WTC11 (cell line): ENCODE measurements at regions not wholly inside any gene's neighbourhood (a gene's known extent, or its start where the extent isn't known, plus 50 kb on each side); places are given as distances from the start of the nearest gene placed in this dataset.

Experiments
- ATAC-seq: fragments of 200-7000 bp; cut with Tn5 transposase; 2 replicates; pipeline ENCODE4 v1.10.0; 2021; ENCODE audit warnings: mild to moderate bottlenecking, moderate library complexity
- CTCF ChIA-PET: fragments of 300-600 bp; sonication (Branson Sonifier 250); formaldehyde crosslinking; loops from one replicate; lab custom pipeline; 2021; ENCODE audit warnings: antibody characterized with exemption; lab: Charles Lee
- POLR2A ChIA-PET: fragments of 350-600 bp; sonication (Branson Sonifier 250); formaldehyde crosslinking; loops from one replicate; lab custom pipeline; 2021; ENCODE audit warnings: antibody characterized with exemption; lab: Charles Lee
- DNase-seq: peaks from one replicate; pipeline ENCODE4 v3.0.0; 2021; ENCODE audit warnings: low spot score
- H3K27ac Mint-ChIP-seq: 2 replicates; pipeline ENCODE4 v1.8.0; 2021; ENCODE audit warnings: mixed read lengths
- H3K27me3 Mint-ChIP-seq: 2 replicates; pipeline ENCODE4 v1.8.0; 2021; ENCODE audit warnings: low read depth, mild to moderate bottlenecking, moderate library complexity, mixed read lengths
- H3K36me3 Mint-ChIP-seq: 2 replicates; pipeline ENCODE4 v1.8.0; 2021; ENCODE audit warnings: mixed read lengths
- H3K4me1 Mint-ChIP-seq: 2 replicates; pipeline ENCODE4 v1.8.0; 2022; ENCODE audit warnings: mixed read lengths
- H3K4me3 Mint-ChIP-seq: 2 replicates; pipeline ENCODE4 v1.8.0; 2021; ENCODE audit warnings: mild to moderate bottlenecking, moderate library complexity, mixed read lengths
- H3K9me3 Mint-ChIP-seq: 2 replicates; pipeline ENCODE4 v1.8.0; 2021; ENCODE audit warnings: mixed read lengths
- ARID4B ChIP-seq: sonication (generic); formaldehyde crosslinking; IDR thresholded peaks from 2 replicates; pipeline ENCODE4 v1.8.0; 2023; ENCODE audit warnings: missing genetic modification reagents, mild to moderate bottlenecking, borderline replicate concordance
- ATF1 ChIP-seq: sonication (generic); formaldehyde crosslinking; IDR thresholded peaks from 2 replicates; pipeline ENCODE4 v1.8.1; 2023; ENCODE audit warnings: mild to moderate bottlenecking, moderate library complexity, missing genetic modification reagents
- CREM ChIP-seq: sonication (generic); formaldehyde crosslinking; IDR thresholded peaks from 2 replicates; pipeline ENCODE4 v1.8.1; 2022; ENCODE audit warnings: mild to moderate bottlenecking, missing genetic modification reagents, moderate library complexity
- ELF4 ChIP-seq: sonication (generic); formaldehyde crosslinking; IDR thresholded peaks from 2 replicates; pipeline ENCODE4 v1.8.1; 2022; ENCODE audit warnings: low read depth, mild to moderate bottlenecking, moderate library complexity, missing genetic modification reagents
- FOXP1 ChIP-seq: sonication (generic); formaldehyde crosslinking; IDR thresholded peaks from 2 replicates; pipeline ENCODE4 v1.8.0; 2022; ENCODE audit warnings: missing genetic modification reagents, mild to moderate bottlenecking, moderate library complexity, borderline replicate concordance
- GRHL2 ChIP-seq: fragments of 250-450 bp; sonication (Bioruptor Pico); IDR thresholded peaks from 2 replicates; pipeline ENCODE4 v1.8.0; 2022; ENCODE audit warnings: mild to moderate bottlenecking, moderate library complexity; ENCODE audit not compliant: insufficient replicate concordance, severe bottlenecking
- GTF2I ChIP-seq: fragments of 250-450 bp; sonication (Bioruptor Pico); conservative IDR thresholded peaks from 2 replicates; pipeline ENCODE4 v1.4.0; 2021; ENCODE audit warnings: mild to moderate bottlenecking
- MXD4 ChIP-seq: fragments of 250-450 bp; sonication (Bioruptor Pico); IDR thresholded peaks from 2 replicates; pipeline ENCODE4 v1.8.0; 2021; ENCODE audit warnings: mild to moderate bottlenecking, moderate library complexity, borderline replicate concordance
- NFE2L1 ChIP-seq: sonication (generic); formaldehyde crosslinking; IDR thresholded peaks from 2 replicates; pipeline ENCODE4 v1.8.1; 2023; ENCODE audit warnings: missing genetic modification reagents
- PRDM15 ChIP-seq: sonication (generic); formaldehyde crosslinking; IDR thresholded peaks from 2 replicates; pipeline ENCODE4 v1.8.0; 2022; ENCODE audit warnings: missing genetic modification reagents
- RELA ChIP-seq: sonication (generic); formaldehyde crosslinking; IDR thresholded peaks from 2 replicates; pipeline ENCODE4 v1.8.1; 2022; ENCODE audit warnings: missing genetic modification reagents, mild to moderate bottlenecking, borderline replicate concordance
- RORB ChIP-seq: fragments of 250-450 bp; sonication (Bioruptor Pico); IDR thresholded peaks from 2 replicates; pipeline ENCODE4 v1.9.0; 2021; ENCODE audit warnings: mild to moderate bottlenecking
- TEAD1 ChIP-seq: sonication (generic); formaldehyde crosslinking; IDR thresholded peaks from 2 replicates; pipeline ENCODE4 v1.8.0; 2022; ENCODE audit warnings: mild to moderate bottlenecking, missing genetic modification reagents
- USF2 ChIP-seq: sonication (generic); formaldehyde crosslinking; IDR thresholded peaks from 2 replicates; pipeline ENCODE4 v1.8.1; 2023; ENCODE audit warnings: mild to moderate bottlenecking, missing genetic modification reagents, moderate library complexity
- ZBTB43 ChIP-seq: sonication (generic); formaldehyde crosslinking; IDR thresholded peaks from 2 replicates; pipeline ENCODE4 v1.8.1; 2023; ENCODE audit warnings: mild to moderate bottlenecking, missing genetic modification reagents
- ZNF219 ChIP-seq: sonication (generic); formaldehyde crosslinking; IDR thresholded peaks from 2 replicates; pipeline ENCODE4 v1.8.0; 2023; ENCODE audit warnings: missing genetic modification reagents, mild to moderate bottlenecking, borderline replicate concordance
- ZNF263 ChIP-seq: sonication (generic); formaldehyde crosslinking; IDR thresholded peaks from 2 replicates; pipeline ENCODE4 v1.8.1; 2022; ENCODE audit warnings: low read depth, mild to moderate bottlenecking, moderate library complexity, missing genetic modification reagents
- TF ChIP-seq, protein P1 (sequence below): sonication (generic); formaldehyde crosslinking; conservative IDR thresholded peaks from 2 replicates; pipeline ENCODE4 v1.8.1; 2023; ENCODE audit warnings: mild to moderate bottlenecking, low read depth, missing genetic modification reagents, moderate library complexity
- TF ChIP-seq, protein P2 (sequence below): sonication (generic); formaldehyde crosslinking; IDR thresholded peaks from 2 replicates; pipeline ENCODE4 v1.8.0; 2022; ENCODE audit warnings: mild to moderate bottlenecking, missing genetic modification reagents
- TF ChIP-seq, protein P3 (sequence below): sonication (generic); formaldehyde crosslinking; IDR thresholded peaks from 2 replicates; pipeline ENCODE4 v1.8.1; 2022; ENCODE audit warnings: missing genetic modification reagents, borderline replicate concordance

- TF ChIP-seq FOXP1 (CRISPR knock-in tag): no peak
- TF ChIP-seq TEAD1 (CRISPR knock-in tag): no peak
- TF ChIP-seq, protein P1, sequence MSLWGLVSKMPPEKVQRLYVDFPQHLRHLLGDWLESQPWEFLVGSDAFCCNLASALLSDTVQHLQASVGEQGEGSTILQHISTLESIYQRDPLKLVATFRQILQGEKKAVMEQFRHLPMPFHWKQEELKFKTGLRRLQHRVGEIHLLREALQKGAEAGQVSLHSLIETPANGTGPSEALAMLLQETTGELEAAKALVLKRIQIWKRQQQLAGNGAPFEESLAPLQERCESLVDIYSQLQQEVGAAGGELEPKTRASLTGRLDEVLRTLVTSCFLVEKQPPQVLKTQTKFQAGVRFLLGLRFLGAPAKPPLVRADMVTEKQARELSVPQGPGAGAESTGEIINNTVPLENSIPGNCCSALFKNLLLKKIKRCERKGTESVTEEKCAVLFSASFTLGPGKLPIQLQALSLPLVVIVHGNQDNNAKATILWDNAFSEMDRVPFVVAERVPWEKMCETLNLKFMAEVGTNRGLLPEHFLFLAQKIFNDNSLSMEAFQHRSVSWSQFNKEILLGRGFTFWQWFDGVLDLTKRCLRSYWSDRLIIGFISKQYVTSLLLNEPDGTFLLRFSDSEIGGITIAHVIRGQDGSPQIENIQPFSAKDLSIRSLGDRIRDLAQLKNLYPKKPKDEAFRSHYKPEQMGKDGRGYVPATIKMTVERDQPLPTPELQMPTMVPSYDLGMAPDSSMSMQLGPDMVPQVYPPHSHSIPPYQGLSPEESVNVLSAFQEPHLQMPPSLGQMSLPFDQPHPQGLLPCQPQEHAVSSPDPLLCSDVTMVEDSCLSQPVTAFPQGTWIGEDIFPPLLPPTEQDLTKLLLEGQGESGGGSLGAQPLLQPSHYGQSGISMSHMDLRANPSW: no peak
- no peak for TF ChIP-seq RELA (CRISPR knock-in tag)
- TF ChIP-seq PRDM15 (CRISPR knock-in tag): no peak
- TF ChIP-seq ATF1: no peak
- no peak for TF ChIP-seq CREM (CRISPR knock-in tag)
- TF ChIP-seq, protein P2, sequence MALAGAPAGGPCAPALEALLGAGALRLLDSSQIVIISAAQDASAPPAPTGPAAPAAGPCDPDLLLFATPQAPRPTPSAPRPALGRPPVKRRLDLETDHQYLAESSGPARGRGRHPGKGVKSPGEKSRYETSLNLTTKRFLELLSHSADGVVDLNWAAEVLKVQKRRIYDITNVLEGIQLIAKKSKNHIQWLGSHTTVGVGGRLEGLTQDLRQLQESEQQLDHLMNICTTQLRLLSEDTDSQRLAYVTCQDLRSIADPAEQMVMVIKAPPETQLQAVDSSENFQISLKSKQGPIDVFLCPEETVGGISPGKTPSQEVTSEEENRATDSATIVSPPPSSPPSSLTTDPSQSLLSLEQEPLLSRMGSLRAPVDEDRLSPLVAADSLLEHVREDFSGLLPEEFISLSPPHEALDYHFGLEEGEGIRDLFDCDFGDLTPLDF (CRISPR knock-in tag): no peak
Observed at GRCh38 chr2:139216435-139216834, 436.2 kb upstream of the NXPH2 start (continued).

DNA sequence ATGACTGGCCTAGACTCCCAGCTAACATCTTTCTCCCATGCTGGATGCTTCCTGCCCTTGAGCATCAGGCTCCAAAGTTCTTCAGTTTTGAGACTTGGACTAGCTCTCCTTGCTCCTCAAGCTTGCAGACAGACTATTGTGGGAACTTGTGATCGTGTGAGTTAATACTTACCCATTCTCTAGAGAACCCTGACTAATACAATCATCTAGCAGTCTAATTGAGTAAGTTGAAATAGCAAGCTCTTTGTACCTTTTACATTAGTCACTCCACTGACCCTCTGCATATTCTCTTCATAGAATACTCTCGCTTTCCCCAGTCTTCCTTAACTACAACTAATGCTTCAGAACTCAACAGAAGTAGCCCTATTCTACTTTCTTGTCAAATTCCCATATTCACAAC is 434.6 kb upstream of the NXPH2 start:
- no peak for DNase-seq
- Mint-ChIP-seq H3K9me3 (peaks cover 10% of the 10 kb centered on the region), H3K4me1 (peaks cover 5% of the 10 kb centered on the region), H3K36me3 (no peaks in the 10 kb centered on the region), H3K4me3 (no peak overlapping the region), H3K27ac (no peak overlapping the region), H3K27me3 (no peaks in the 10 kb centered on the region)
- ATAC-seq: no peak
- ChIA-PET CTCF (no interaction called here), POLR2A (no interaction called here)
- TF ChIP-seq ZNF219 (no peak), ELF4 (CRISPR knock-in tag) (no peak), RELA (CRISPR knock-in tag) (no peak), MXD4 (CRISPR knock-in tag) (no peak), GRHL2 (CRISPR knock-in tag) (no peak), ZBTB43 (CRISPR knock-in tag) (no peak), RORB (CRISPR knock-in tag) (no peak), USF2 (CRISPR knock-in tag) (no peak), GTF2I (CRISPR knock-in tag) (no peak), ARID4B (CRISPR knock-in tag) (no peak), NFE2L1 (CRISPR knock-in tag) (no peak), ZNF263 (CRISPR knock-in tag) (no peak)
- TF ChIP-seq, protein P3, sequence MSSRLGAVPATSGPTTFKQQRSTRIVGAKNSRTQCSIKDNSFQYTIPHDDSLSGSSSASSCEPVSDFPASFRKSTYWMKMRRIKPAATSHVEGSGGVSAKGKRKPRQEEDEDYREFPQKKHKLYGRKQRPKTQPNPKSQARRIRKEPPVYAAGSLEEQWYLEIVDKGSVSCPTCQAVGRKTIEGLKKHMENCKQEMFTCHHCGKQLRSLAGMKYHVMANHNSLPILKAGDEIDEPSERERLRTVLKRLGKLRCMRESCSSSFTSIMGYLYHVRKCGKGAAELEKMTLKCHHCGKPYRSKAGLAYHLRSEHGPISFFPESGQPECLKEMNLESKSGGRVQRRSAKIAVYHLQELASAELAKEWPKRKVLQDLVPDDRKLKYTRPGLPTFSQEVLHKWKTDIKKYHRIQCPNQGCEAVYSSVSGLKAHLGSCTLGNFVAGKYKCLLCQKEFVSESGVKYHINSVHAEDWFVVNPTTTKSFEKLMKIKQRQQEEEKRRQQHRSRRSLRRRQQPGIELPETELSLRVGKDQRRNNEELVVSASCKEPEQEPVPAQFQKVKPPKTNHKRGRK: no peak
